Islet of Langerhans (tissue), 1 donor: ENCODE measurements at regions not wholly inside any gene's neighbourhood (a gene's known extent, or its start where the extent isn't known, plus 50 kb on each side); places are given as distances from the start of the nearest gene placed in this dataset.

Experiments
- FAIRE-seq: peaks from one replicate; lab custom pipeline; 2011; peaks lifted over from hg19 to GRCh38; lab: Jason Lieb, UNC

DNA sequence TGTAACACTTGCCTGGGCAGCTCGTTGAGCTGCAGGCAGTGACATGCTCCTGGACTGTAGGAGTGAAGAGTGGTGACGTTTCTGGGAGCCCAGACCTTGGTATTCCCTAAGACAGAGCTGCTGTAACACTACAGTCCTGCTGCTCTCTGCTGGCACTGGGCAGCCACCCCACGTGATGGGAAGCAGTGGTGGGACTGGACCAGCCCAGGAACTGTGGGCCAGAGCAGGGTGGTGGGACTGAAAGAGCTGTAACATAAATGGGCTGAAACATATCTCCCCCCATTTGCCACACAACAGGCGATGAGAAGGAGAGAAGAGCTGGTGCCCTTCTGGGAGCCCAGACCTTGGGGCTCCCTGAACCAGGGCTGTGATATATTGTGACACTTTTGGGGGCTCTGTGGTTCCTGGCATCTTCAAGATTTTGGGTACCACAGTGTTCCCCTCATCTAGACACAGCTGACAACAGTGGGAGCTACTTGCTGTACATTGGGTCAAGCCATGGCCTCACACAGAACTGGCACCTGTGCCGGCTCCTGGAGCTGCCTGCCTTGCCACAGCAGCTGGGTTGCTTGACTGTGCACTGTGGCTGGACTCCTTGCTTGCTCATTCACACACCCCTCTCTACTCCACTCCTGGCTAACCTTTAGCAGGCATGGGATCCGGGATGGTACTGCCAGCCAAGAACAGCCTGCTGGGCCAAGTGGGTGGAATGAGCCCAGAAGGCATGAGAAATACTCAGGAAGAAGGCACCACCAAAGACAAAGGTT, 161.3 kb upstream of the PCDH15 start:
- no peak for FAIRE-seq

DNA sequence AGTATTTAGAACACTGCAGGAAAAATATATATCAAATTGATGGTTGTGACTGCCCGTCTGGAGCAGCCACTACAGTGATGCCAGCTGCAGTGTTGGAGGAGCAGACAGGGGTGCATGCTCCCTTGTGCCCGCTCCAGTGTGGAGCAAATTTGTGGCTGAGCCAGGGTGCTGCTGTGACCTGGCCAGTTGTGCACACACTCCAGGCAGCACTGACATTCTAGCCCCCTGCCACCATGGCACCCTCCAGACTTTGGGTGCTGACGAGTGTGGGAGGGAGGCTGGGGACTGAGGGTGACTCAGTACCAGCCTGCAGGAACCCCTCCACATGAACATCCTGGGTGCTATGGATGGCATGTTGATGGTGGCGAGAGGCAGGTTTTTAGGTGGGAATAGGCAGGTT, 160.0 kb upstream of the PCDH15 start:
- FAIRE-seq = no peak

DNA sequence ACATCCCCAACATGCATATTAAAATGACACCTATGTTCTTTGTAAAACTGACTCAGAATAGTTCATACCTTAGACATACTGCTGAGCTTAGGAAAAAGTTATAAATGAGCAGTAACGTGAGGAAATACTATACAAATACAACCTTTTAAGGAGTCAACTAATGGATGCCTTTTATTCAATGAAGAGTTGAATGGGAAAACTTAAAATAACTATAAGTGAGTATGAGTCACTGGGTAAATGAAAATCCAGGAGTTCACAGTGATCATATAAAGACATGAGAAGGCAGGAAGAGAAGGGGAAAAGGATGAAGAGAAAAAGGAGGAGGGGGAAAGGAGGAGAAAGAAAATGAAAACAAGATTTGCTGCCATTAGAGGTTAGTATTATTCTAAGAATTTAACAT, 157.8 kb upstream of the PCDH15 start:
- FAIRE-seq = no peak

DNA sequence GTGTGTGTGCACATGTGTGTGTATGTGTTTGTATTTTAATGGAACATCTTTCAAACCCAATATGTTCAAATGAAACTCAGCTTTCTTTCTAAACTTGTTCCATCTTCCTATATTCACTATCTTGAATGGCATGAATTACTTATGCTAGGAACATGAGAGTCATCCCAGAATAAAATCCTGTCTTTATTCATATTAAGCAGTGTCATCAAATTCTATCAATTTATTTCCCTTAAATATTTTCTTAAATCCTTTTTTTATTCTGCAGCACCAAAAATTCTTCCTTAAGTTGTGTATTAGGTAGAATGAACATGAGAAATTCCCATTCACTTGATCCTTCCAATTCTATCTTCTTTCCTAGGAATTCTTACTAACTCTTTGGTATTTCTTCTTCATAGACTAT, 146.6 kb upstream of the PCDH15 start:
- FAIRE-seq = no peak

DNA sequence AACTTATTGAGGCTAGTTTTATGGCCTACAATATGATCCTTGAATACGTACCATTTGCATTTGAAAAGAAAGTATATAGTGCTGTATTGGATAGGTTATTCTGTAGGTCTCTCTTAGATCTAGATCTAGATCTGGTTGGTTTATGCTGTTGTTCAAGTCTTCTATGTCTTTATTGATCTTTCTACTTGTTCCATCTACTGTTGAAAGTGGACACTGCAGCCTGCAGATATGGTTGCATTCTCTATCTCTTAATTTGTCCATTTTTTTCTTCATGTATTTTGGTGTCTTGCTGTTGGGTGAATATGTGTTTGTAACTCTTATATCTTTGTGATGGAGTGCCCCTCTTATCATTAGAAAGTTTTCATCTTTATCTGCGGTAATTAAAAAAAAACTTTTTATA, 139.4 kb upstream of the PCDH15 start:
- FAIRE-seq = no peak

DNA sequence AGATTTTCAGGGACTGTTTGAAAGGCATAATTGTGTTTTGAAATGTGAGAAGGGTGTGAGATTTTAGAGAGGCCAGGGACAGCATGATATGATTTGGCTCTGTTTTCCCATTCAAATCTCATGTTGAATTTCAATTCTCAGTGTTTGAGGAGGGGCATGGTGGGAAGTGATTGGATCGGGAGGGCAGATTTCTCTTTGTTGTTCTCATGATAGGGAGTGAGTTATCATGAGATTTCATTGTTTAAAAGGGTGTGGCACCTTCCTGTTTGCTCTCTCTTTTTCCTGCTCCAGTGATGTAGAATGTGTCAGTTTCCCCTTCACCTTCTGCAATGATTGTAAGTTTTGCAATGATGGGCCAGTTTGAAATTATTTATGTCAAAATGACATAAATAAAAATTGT, 113.0 kb upstream of the PCDH15 start:
- no peak for FAIRE-seq

DNA sequence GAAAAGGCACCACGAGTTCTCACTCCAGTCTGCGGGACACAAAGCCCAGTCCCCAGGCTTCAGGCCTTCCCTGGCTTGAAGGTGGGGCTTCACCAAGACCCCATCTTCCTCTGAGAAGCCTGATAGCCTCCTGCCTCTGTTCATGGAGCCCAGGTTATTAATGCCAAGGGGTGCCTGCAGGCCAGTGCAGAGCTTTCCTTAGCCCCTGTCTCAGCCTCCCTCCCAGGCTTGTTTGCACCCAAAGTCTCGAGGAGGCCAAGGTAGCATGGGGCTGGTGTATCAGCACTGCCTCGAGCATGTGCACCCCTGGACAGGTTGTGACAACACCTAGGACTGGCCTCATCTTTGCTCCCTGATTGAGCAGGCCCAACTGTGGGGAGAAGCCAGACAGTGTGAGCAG, 108.1 kb upstream of the PCDH15 start:
- no peak for FAIRE-seq

DNA sequence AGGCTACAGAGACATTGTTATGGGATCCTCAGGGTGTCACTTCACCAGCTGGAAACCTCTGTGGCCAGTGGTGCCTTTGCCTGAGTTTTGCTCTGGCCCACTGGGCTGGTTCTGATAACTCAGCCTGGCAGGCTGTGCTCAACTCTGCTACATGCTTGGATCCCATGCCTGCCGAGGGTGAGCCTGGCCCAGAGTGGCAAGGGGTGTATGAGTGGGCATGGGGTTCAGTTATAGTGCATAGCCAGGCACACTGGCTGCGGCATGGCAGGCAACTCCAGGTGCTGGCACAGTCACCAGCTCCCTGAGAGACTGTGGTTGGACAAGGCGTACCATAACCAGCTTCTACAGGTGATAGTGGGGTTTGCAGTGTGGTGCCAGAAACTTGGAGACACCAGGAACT, 107.0 kb upstream of the PCDH15 start:
- FAIRE-seq = no peak

DNA sequence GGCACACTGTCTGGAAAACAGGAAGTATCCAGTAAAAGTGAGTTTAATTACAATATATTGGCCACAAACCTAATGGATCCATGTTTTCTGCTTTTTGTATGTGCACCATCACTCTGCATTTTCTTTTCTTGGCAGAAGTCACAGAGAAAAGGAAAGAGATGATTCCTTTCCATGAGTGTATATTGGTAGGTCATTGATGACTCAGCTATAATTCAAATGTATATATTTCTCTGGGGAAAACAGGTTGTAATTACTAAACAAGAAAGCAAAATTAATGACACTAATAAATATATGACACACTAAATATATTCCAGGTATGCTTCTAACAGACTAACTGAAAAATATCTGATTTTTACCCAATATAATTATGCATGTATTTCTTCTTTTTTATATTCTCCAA, 105.9 kb upstream of the PCDH15 start:
- no peak for FAIRE-seq

DNA sequence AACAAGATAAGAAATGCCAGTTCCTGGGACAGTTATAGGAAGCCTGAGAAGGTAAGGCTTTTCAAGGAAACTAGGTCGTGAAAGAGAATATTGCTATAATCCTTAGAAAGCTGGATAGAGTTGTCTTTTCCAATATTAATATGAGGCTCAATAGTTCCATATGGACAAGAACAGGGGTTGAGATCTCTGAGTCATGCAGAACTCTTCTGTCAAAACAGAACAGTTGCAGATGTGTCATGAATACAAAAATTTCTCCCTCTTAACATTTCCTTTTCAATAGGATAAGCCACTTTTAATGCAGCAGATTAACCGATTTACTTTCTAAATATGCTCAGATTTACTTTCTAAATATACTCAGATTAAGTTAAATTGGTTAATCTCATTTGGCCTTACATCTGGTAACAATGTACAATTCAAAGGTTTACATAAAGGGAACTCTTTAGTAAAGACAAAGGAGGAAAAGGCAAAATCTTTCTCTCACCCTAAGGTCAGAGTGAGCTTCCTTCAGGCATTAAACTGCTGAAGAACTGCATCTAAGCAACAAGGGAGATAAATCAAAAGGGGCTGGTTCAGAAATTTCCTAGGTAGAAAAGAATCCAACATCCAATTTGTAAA, 104.7 kb upstream of the PCDH15 start:
- FAIRE-seq = no peak

DNA sequence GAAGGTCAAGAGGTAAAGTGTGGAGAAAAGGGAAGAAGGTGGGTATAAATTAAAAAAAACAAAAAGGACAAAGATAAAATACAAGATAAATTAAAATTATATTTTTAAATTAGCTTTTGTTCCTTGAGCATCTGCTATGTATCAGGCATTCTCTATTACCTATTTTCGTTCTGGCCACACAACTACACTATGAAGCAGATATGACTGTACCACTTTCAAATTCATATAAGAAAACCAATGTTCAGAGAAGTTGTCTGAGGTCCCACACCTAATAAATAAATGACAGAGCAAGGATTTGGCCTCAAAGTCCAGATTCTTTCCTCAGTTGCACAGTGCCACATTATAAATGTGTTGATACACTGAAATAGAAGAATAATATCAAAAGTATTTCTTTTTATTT, 103.8 kb upstream of the PCDH15 start:
- FAIRE-seq = no peak

DNA sequence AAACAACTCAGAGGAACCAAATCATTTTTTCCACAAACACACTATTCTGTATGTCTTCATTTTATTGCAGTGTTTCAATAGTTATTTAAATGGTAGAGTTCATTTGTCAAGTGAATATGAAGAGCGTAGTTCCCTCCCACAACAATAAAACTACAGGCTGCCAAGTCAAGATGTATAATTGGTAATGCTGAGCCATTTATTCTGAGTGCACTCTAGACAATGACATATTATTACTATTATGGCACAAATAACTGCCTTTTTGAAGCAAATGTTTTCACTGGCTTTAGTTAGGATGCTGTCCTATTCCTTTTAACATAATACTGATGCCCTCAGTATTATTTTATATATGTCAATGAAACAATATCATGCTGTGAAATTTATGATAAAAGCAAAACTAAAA, 102.7 kb upstream of the PCDH15 start:
- no peak for FAIRE-seq

DNA sequence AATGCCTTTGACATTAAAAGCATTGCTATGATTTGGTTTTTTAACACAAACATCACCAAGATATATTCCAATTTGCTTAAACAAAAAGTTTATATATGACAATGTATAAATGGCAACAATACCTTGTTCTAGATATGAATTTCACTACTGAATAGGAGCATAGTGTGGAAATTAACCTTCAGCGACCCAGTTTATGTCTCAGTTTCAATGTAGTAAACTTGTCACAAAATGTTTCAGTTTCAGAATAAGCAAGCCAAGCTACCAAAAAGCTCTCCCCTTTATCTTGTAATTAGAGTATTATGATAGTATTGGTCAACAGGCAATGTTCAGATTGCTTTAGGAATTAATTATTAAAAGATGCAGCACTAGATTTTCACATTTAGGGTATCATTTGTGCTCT, 99.6 kb upstream of the PCDH15 start:
- no peak for FAIRE-seq

DNA sequence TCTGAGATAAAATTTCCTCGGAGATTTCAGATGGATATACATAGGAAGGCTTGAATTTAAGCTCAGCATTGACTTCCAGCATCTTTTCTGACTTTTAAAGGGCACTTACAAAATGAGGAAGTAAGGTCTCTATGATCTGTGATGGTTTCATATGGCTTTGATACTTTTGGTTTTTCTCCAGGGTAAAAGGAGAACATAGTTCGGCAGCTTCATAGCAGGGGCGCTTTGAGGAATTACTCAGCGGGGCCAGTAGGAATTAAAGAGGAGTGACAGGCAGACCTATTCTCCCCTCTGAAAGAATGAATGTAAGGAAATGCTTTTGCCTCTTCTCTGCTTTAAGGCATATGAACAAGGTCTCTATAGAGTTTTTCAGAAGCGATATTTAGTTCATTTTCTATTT, 80.0 kb upstream of the PCDH15 start:
- FAIRE-seq = no peak

DNA sequence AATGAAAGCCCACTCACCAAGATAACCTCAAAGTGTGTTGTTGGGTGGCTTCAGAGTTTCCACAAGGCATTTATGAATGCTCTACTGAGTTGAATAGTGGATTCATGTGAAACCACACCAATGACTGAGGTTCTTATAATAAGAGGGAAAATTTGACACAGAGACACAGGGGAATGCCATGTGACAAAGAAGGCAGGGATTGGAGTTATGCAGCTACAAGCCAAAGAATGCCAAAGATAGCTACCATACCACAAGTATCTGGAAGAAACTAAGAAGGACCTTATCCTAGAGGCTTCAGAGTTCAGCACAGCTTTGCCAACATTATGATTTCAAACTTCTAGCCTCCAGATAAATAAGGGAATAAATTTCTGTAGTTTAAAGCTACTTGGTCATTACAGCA, 68.0 kb upstream of the PCDH15 start:
- FAIRE-seq = no peak

DNA sequence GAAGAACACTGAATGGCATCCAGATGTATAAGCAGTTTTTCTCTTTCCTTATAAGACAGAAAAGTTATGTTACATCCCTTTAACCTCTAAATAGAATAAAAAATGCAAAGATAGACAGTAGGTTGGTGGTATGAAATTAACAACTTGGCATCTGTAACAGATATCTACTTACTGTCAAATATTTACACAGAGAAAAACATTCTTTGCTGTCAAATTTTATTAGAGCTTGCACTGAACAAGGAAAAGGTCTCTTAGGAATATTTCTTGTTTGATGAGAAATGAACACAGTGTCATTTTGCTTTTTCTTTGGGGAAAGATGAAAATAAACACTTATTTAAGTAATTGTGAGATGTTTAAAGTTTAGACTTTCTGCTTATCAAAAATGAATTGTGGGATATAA, 65.6 kb upstream of the PCDH15 start:
- no peak for FAIRE-seq

DNA sequence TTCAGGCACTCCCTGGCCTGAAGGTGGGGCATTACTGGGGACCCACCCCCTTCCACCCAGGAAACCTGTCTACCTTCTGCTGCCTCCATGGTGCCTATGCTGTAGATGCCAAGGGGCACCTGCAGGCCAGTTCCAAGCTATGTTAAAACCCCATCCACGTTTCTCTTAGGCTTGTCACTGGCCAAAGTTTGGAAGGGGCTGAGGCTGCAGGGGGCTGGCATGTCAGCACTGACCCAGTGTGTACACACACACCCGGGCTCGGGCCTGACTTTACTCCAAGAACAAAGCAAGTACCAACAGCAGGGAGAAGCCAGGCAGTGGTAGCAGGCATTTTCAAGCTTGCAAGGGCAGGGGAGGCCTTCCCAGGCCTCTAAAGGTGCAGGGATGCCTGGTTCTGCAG, 53.8 kb upstream of the PCDH15 start:
- no peak for FAIRE-seq

DNA sequence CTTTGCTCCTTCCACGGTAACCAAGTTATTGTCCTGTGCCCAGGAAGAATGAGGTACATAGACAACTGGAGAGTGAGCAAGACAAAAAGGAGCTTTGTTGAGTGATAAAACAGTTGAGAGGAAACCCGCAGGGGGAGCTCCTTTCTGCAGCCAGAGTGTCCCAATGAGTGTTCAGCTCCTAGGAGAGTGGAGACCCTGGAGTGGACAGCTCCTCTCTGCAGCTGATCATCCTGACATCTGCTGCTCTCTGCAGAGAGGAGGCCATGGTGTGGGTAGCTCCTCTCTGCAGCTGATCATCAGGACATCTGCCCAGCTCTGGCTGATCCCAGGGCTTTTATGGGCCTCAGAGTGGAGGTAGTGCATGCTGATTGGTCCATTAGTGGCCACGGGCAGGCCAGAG, 53.4 kb upstream of the PCDH15 start:
- no peak for FAIRE-seq

DNA sequence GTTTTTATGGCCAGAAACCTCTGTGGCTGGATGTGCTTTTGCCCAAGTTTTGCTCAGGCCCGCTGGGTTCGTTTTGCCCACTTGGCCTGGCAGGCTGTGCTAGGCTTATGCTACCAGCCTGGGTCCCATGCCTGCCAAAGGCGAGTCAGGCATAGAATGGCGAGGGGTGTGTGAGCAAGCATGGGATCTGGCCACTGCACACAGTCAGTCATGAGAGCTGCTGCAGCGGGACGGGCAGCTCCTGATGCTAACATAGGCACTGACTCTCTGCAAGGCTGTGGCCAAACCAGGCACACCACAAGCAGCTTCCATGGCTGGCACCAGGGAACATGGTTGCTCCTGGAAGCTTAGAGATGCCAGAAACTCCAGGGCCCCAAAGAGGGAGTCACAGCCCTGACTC, 52.9 kb upstream of the PCDH15 start:
- no peak for FAIRE-seq
